GM23338 (cell line): ENCODE measurements at regions not wholly inside any gene's neighbourhood (a gene's known extent, or its start where the extent isn't known, plus 50 kb on each side); places are given as distances from the start of the nearest gene placed in this dataset.
"Not testable (repeated sequence)": the region's sequence is repeated elsewhere in the genome, so short reads cannot be mapped to it uniquely, and the experiment has no call there.

Experiments used
- ATAC-seq: fragments of 200-7000 bp; cut with Tn5 transposase; 3 replicates; pipeline ENCODE4 v1.9.1; 2020
- DNase-seq: peaks from one replicate; pipeline ENCODE4 v3.0.0-alpha.2; 2015; ENCODE audit warnings: low spot score
- H2AFZ ChIP-seq: fragments of 200-600 bp; sonication (generic); 2 replicates; pipeline ENCODE4 v1.8.0; 2016; ENCODE audit warnings: antibody characterized with exemption, mild to moderate bottlenecking, moderate library complexity
- H3F3A ChIP-seq: fragments of 200-600 bp; sonication (generic); replicated peaks from 2 replicates; pipeline ENCODE4 v1.8.0; 2017; ENCODE audit warnings: antibody characterized with exemption, mixed run types, low read depth
- H3K27ac ChIP-seq: fragments of 200-600 bp; sonication (generic); 2 replicates; pipeline ENCODE4 v1.6.1; 2016; ENCODE audit warnings: low read depth
- H3K27me3 ChIP-seq: fragments of 200-600 bp; sonication (generic); 2 replicates; pipeline ENCODE4 v1.8.0; 2016; ENCODE audit warnings: mild to moderate bottlenecking, mixed run types, moderate library complexity; ENCODE audit not compliant: insufficient read depth
- H3K36me3 ChIP-seq: fragments of 200-600 bp; sonication (generic); 2 replicates; pipeline ENCODE4 v1.8.0; 2016; ENCODE audit warnings: mild to moderate bottlenecking; ENCODE audit not compliant: insufficient read depth
- H3K4me1 ChIP-seq: fragments of 200-600 bp; sonication (generic); 2 replicates; pipeline ENCODE4 v1.8.0; 2016; ENCODE audit warnings: mild to moderate bottlenecking, moderate library complexity; ENCODE audit not compliant: insufficient read depth
- H3K4me2 ChIP-seq: fragments of 200-600 bp; sonication (generic); 2 replicates; pipeline ENCODE4 v1.7.1; 2017; ENCODE audit warnings: mixed run types
- H3K4me3 ChIP-seq: fragments of 200-600 bp; sonication (generic); 2 replicates; pipeline ENCODE4 v1.6.1; 2016; ENCODE audit warnings: mixed run types
- H3K79me2 ChIP-seq: fragments of 200-600 bp; sonication (generic); replicated peaks from 2 replicates; pipeline ENCODE4 v1.8.0; 2017; ENCODE audit warnings: mild to moderate bottlenecking; ENCODE audit not compliant: insufficient read depth
- H3K9me2 ChIP-seq: fragments of 200-600 bp; sonication (generic); 2 replicates; pipeline ENCODE4 v1.8.0; 2017; ENCODE audit not compliant: insufficient read depth
- H4K20me1 ChIP-seq: fragments of 200-600 bp; sonication (generic); replicated peaks from 2 replicates; pipeline ENCODE4 v1.8.0; 2017; ENCODE audit warnings: mild to moderate bottlenecking; ENCODE audit not compliant: insufficient read depth
- H3K27ac Mint-ChIP-seq: 2 replicates; pipeline ENCODE4 v1.8.0; 2020; ENCODE audit warnings: inconsistent platforms, mild to moderate bottlenecking, moderate library complexity, mixed read lengths
- H3K27me3 Mint-ChIP-seq: 3 replicates; pipeline ENCODE4 v1.8.0; 2022; ENCODE audit warnings: low read depth, mild to moderate bottlenecking, moderate library complexity, mixed read lengths, inconsistent platforms; ENCODE audit not compliant: insufficient read depth, poor library complexity
- H3K36me3 Mint-ChIP-seq: 3 replicates; pipeline ENCODE4 v1.8.0; 2021; ENCODE audit warnings: low read depth, mild to moderate bottlenecking, inconsistent platforms, moderate library complexity, mixed read lengths
- H3K4me1 Mint-ChIP-seq: 3 replicates; pipeline ENCODE4 v1.8.0; 2020; ENCODE audit warnings: mild to moderate bottlenecking, inconsistent platforms, mixed read lengths
- H3K4me3 Mint-ChIP-seq: 3 replicates; pipeline ENCODE4 v1.8.0; 2021; ENCODE audit warnings: moderate library complexity, mild to moderate bottlenecking, inconsistent platforms, mixed read lengths
- H3K9me3 Mint-ChIP-seq: 3 replicates; pipeline ENCODE4 v1.8.0; 2020; ENCODE audit warnings: moderate library complexity, mild to moderate bottlenecking, inconsistent platforms, mixed read lengths
- CREB1 ChIP-seq: fragments of 250-450 bp; sonication (Bioruptor Pico); IDR thresholded peaks from 2 replicates; pipeline ENCODE4 v1.5.0; 2020; ENCODE audit warnings: low read depth, mild to moderate bottlenecking, moderate library complexity
- CTCF ChIP-seq, 2 experiments: fragments of 200-600 bp in 1 of 2; sonication (generic) in 1 of 2; conservative IDR thresholded peaks; 2 replicates each; pipeline versions ENCODE4 v1.5.1 to v1.6.1; 2016 to 2017; ENCODE audit warnings: antibody characterized with exemption in 2 of 2, low read depth in 2 of 2, mild to moderate bottlenecking in 2 of 2, moderate library complexity in 1 of 2
- EZH2 ChIP-seq: fragments of 200-600 bp; sonication (generic); IDR thresholded peaks from one replicate; pipeline ENCODE4 v1.8.0; 2017; ENCODE audit warnings: antibody characterized with exemption, mild to moderate bottlenecking, low read depth; ENCODE audit not compliant: unreplicated experiment
- POLR2AphosphoS5 ChIP-seq: IDR thresholded peaks from 2 replicates; pipeline ENCODE4 v1.6.1; 2016; ENCODE audit warnings: antibody characterized with exemption, low read depth
- REST ChIP-seq: IDR thresholded peaks from one replicate; pipeline ENCODE4 v1.6.1; 2018; ENCODE audit warnings: antibody characterized with exemption; ENCODE audit not compliant: unreplicated experiment

GRCh38 chr9:30937106-30937505 is 1447.3 kb upstream of the ACO1 start:
- no peaks in the 10 kb centered on the region for H3F3A ChIP-seq

GRCh38 chr9:30942852-30943251 is 1441.6 kb upstream of the ACO1 start:
- not testable (repeated sequence) for H3K9me3 Mint-ChIP-seq, H4K20me1 ChIP-seq, H3K36me3 ChIP-seq, H3K4me2 ChIP-seq, H3K79me2 ChIP-seq, DNase-seq, H2AFZ ChIP-seq, H3K27ac Mint-ChIP-seq, H3F3A ChIP-seq, H3K9me2 ChIP-seq, H3K27ac ChIP-seq, H3K4me1 Mint-ChIP-seq, H3K4me3 ChIP-seq, H3K4me3 Mint-ChIP-seq, H3K4me1 ChIP-seq, H3K36me3 Mint-ChIP-seq, ATAC-seq, H3K27me3 ChIP-seq, H3K27me3 Mint-ChIP-seq

More at GRCh38 chr9:30937106-30937505, 1447.3 kb upstream of the ACO1 start:
- H3K9me2 ChIP-seq: peaks cover 4% of the 10 kb centered on the region
- H3K36me3 ChIP-seq: no peaks in the 10 kb centered on the region
- H2AFZ ChIP-seq: peak overlapping the region; percentile 4; the same call in 1 of the 2 replicates
- DNase-seq (no peak), ATAC-seq (no peak)
- H4K20me1 ChIP-seq: no peaks in the 10 kb centered on the region
- Mint-ChIP-seq H3K9me3 (no peaks in the 10 kb centered on the region), H3K4me3 (no peak overlapping the region), H3K27me3 (peaks cover 2% of the 10 kb centered on the region), H3K27ac (no peak overlapping the region), H3K36me3 (no peaks in the 10 kb centered on the region), H3K4me1 (no peaks in the 10 kb centered on the region)
- H3K4me2 ChIP-seq: no peak overlapping the region
- H3K27me3 ChIP-seq: no peaks in the 10 kb centered on the region
- no peaks in the 10 kb centered on the region for H3K79me2 ChIP-seq
- H3K27ac ChIP-seq: no peak overlapping the region
- TF ChIP-seq CREB1 (CRISPR knock-in tag): no peak
- TF ChIP-seq REST: no peak
- no peak for TF ChIP-seq EZH2
- no peak for TF ChIP-seq POLR2AphosphoS5
- TF ChIP-seq CTCF (conservative IDR thresholded peaks at IDR 0.05; ENCODE audit: low read depth in 2 of 2): no peak
- H3K4me1 ChIP-seq: no peaks in the 10 kb centered on the region
- H3K4me3 ChIP-seq: no peak overlapping the region
